CD4-positive, alpha-beta T cell treated with Interleukin-10 for 1 hour (primary cell): ENCODE measurements at regions not wholly inside any gene's neighbourhood (a gene's known extent, or its start where the extent isn't known, plus 50 kb on each side); places are given as distances from the start of the nearest gene placed in this dataset.
"Not testable (repeated sequence)": the region's sequence is repeated elsewhere in the genome, so short reads cannot be mapped to it uniquely, and the experiment has no call there.

Experiments used
- DNase-seq: peaks from one replicate; pipeline ENCODE4 v3.0.0-alpha.2; 2020

DNA sequence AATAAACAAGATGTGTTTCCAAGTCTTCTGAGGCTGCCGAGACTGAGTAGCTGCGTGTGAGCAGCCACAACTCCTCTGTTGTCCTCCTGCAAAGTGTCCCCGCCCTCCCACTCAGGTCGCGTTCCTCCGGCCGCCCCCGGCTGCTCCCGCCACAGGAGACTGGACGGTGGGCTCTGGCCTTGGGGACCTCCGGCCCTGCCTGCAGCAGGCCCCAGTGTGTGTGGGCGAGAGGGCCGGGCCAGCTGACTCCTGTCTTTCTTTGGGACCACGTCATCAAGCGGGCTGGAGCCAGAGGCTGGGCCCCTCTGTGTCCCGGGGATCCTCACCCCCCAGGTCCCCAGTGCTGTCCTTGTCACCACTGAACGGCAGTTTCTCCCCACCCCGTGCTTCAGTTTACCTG is 175.3 kb downstream of the NPIPB11 start:
- DNase-seq, result no peak

DNA sequence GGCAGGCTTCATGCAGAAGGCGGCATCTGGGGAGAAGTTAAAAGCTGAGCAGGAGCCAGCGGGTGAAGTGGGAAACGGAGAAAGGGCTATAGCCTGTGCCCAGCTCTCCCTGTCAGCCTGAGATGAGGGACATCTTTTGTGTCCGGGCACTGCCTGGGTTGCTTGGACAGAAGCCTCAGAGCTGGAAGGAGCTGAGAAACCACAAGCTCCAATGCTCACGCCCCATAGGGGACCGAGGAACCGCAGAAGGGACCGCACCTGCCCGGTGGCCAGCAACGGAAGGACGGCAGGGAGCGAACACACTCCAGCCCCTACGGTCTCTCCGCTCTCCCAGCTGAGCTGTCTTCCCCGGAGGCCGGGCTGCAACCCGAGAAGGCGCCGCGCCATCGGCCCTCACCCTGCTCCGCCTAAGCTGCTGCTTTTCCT is 175.8 kb downstream of the NPIPB11 start:
- DNase-seq, result no peak

DNA sequence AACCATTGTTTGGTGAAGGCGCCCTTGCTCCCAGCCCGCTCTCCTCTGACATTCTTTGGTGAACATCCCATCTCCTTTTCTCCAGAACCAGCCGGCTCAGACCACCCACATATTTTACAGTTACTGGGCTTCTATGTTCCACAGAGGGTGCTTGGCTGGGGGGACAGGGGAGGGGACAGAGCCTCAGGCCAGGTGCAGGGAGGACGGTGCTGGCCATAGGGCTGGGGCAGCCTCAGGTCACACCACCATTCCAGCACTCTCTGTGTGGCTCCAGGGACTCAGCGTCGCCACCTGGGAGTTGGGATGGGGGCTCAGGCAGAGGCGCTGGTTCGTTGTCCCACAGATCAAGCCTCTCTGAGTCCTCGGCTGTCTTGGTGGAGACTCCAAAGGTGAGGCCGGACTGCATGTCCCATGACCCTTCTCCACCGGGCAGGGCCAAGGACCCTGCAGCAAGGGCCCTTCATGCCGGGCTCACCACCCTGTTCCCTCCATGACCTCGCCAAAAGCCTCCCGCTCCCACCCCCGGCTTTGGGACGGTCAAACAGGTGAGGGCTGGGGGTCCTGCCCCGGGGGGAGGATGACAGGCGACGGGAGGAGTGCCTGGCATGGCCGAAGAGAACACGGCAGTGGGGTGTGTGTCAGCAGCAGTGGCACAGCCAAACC is 176.4 kb downstream of the NPIPB11 start:
- DNase-seq, result not testable (repeated sequence)

DNA sequence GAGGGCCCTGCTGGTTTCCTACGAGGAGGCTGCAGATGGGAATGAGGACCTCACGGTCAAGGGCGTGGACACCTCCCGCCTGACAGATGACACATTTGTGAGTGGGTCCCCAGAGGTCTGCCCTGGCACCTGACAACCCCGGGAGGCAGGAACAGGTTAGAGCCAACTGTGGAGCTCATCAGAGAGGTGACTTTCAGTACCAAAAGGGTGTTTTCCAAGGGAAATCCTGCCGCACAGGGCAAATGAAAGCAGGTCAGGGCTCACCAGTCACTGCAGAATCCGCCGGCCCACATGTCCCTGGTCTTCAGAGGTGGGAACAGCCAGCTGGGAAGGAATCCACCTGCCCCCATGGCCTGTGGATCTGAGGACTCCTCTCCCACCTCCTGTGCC is 176.9 kb downstream of the NPIPB11 start:
- DNase-seq, result not testable (repeated sequence)

DNA sequence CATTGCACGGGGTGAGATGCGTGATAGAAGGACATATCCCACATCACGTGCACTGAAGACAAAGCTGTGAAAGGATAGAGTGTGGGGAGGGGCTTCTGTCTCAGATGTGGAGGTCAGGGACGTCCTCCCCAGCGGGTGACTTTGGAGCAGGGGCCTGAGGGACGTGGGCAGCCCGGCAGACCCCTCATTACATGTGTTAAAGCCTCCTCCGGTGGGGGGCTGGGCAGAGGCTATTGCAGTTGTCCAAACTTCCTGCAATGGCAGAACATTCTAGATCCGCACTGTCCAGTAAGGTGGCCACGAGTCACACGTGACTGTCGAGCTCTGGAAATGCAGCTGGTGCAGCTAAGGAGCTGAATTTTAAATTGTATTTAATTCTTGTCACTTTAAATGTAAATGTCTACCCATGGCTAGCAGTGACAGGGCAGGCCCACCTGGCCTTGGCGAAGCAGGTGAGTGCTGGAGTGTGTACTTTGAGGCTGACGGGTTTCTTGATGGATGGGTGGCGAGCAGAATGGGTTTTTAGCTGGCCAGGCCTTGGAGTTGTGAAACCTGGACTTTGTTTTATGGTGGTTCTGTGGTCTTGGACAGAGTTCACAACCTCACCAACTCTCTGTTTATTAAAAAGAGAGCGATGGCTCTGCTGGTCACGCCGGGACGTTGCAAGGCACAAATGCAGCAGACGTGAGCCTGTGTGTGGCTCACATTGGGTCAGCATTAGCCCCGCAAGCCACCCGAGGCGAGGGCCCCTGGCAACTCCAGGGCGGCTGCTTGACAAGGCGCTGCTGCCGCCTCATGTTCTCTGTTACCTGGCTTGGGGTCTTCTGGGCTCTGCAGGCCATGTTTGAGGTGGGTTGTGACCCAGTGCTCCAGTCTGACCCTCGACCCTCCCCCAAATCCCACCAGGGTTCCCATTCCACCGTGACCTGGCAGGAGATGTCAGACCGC is 177.6 kb downstream of the NPIPB11 start:
- DNase-seq, result not testable (repeated sequence)

DNA sequence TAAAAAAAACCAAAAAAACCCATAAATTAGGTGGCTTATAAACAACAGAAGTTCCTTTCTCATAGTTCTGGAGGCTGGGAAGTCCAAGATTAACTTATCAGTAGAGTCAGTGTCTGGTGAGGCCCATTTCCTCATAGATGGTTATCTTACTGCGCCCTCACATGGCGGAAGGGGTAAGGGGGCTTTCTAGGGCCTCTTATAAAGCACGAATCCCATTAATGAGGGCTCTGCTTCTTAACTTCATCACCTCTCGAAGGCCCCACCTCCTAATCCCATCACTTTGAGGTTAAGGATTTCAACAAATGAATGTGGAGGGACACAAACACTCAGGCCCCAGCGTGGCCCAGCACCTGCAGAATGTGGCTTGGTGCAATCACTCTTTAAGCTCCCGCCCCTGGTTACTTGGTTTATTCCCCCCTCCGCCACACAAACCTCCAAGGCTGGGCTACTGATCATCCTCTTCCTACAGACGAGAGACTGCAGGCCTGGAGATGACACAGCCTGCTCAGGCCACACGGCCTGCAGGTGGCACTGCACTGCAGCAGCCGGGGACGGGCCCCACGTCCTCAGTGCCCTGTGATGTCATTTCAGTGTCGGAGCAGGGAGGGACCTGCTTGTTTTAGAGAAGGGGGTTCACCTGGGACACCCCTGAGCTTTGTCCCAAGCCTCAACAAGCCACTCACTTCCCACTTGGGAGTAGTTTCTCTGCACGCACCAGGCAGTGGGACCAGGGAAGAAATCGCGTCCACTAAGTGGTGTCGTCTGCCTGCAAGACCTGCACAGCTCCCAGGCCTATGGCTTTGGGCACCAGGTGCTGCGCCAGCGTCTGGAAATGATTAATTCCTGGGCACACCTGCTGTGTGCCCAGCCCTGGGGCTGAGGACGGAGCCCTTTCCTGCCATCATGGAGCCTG is 178.5 kb downstream of the NPIPB11 start:
- DNase-seq, result peak; percentile 62

DNA sequence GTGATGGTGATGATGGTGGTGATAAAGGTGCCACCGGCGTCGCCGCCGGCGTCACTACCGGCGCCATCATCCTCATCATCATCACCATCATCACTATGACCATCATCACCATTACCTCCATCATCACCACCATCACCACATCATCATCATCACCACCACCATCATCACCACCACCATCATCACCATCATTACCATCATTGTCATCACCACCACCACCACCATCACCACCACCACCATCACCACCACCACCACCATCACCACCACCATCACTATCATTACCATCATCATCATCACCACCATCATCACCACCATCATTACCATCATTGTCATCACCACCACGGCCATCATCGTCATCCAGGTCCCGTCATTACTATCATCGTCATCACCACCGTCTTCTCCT is 179.7 kb downstream of the NPIPB11 start:
- DNase-seq, result no peak

DNA sequence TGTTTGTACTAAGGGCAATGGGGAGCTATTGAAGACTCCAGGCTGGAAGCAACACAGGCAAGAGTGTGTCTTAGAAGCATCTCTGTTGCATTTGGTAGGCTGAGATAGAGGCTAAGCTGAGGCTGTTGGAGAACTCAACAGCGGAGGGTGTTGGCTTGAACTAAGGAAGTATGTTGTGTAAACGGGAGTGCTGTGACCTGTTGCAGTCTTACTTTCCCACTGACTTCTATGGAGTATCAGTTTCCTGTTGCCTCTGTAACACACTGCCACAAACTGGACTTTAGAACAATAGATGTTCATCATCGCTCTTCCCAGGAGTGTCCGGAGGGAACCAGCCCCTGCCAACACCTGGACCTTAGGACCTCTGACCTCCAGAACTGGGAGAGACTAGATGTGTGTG is 181.8 kb downstream of the NPIPB11 start:
- not testable (repeated sequence) for DNase-seq

DNA sequence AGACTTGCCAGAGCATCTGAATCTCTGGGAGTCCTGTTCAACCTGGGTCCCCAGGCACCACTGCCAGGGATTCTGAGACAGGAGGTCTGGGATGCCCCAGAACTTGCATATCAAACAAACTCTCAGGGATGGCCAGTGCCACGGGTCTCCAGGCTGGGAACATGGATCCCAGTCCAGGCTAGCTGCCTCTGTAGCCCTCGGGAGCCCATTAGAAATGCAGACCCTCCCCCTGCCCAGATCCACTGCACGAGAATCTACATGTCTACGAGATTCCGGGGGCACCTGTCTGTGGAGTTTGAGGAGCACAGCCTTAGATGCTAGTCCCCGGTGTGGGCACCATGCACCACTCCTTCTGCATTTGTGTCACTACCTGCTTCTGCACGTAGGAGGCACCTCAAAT is 183.9 kb downstream of the NPIPB11 start:
- DNase-seq, result not testable (repeated sequence)

DNA sequence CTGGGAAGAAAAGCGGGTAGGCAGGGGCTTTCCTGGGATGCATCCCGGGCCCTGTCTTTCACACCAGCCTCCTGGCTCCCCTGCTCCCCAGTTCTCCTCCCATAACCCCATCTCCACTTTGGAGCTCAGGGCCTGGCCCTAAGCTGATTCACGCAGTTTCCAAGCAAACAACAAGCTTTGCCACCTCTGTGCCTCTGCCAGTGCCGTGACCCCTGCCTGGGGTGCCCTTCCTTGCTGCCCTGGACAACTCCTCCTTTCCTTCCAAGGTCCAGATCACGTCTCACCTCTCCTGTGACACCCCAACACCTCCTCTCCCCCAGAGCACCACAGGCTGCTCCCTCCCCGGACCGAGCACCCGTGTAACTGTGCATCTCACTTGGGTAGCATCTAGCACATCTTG is 184.5 kb downstream of the NPIPB11 start:
- DNase-seq, result not testable (repeated sequence)

DNA sequence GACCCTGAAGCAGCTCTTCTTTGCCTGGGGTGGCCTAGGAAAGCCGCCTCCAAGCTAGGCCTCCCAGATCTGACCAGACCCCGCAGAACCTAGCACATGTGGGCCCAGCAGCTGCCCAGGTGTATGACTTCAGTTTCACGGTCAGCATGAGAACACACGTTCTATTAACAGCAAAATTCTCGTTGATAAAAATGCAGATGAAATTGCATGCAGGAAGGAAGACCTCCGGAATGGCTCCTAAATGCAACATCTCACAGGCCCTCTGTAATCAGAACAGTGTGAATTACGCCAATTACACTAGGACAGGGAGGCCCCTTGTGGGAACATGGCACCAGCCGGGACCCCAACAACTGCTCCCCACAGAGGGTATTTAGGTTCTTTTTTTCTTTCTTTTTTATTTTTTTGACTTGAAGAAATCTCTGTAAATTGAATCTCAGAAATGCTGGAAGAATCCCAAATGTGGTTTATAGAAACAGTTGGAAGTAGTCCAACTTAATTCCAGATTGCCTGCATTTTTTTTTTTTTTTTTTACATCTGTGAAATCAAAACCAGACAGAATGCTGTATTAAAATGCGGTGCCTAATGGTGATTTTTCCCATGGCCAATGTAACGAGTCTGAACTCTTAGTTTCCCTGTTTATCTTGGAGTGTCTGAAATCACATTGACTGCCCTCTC is 185.1 kb downstream of the NPIPB11 start:
- DNase-seq, result not testable (repeated sequence)

DNA sequence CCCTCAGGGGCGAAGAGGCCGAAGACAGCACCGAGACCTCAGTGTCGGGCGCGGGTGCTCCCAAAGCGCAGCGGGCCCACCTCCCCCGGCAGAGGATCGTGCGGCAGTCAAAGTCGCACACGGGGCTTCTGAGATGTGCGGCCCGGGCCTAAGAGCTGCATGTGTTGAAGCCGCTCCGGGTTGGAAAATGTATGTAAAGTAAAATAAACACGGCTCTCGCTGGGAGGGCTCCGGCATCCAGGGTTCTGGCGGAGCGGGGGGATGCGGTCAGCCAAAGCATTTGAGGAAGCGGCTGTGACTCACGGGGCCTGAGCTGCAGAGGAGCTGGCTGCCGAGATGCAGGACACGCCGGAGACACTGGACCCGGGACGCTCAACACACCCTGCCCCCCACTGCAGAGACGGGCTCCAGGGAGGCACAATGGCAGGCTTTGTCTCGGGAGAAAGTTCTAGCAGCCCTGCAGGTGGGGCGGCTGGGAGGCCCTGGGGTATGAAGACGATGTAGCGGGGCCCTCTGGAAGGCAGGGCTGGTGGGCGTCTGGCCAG is 185.8 kb downstream of the NPIPB11 start:
- DNase-seq, result not testable (repeated sequence)

DNA sequence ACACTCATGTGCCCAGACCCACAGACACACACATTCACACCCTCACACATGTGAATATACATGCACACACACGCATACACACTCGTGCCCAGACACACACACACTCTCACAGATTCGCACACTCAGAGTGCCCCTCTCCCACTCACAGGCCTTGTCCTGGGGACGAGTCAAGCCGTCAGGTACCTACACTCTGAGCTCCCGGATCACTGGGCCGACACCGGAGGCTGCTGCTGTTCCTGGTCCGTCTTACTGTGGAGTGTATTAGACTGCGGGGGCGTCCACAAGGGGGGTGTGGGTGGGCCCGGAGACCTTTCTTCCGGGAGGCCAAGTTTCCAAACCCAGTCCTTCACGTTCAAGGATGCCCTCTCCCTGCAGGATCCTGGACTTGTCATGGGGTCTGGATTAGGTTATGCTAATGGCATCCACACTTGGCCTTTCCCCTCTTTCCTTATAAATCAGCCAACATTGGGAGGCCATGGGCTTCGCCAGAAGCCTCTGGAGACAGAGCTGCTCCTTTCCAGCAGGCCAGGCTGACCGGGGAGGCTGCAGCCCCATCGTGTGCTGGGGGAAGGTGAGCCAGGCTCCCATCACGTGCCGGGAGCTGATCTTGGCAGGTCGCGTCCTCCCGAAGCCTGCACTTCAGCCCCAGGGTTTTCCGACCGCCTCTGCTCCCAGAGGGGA is 186.4 kb downstream of the NPIPB11 start:
- not testable (repeated sequence) for DNase-seq

DNA sequence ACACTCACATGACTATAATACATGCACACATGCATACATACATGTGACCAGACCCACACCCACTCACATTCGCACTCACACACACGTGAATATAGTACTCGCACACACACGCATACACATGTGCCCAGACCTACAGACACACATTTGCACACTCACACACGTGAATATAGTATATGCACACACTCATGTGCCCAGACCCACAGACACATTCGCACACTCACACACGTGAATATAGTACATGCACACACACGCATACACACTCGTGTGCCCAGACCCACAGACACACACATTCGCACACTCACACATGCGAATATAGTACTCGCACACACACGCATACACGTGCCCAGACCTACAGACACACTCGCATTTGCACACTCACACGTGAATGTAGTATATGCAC is 186.9 kb downstream of the NPIPB11 start:
- not testable (repeated sequence) for DNase-seq

DNA sequence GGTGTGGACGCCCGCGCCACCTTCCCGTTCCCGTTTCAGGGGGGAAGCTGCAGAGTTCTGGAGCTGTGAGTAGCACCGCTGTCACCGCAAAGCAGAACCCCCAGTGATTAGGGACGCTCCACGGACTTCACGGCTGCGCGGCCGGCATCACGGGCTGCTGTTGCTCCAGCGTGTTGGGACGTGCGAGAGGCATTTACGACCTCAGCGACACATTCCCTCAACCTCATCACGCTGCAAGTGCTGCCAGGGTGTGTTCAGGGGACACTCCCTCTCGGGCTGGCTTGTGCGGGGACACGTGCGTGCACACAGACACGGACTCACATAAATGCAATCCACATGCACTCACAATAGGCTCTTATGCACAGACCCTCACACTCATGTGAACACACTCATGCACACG is 187.9 kb downstream of the NPIPB11 start:
- not testable (repeated sequence) for DNase-seq

DNA sequence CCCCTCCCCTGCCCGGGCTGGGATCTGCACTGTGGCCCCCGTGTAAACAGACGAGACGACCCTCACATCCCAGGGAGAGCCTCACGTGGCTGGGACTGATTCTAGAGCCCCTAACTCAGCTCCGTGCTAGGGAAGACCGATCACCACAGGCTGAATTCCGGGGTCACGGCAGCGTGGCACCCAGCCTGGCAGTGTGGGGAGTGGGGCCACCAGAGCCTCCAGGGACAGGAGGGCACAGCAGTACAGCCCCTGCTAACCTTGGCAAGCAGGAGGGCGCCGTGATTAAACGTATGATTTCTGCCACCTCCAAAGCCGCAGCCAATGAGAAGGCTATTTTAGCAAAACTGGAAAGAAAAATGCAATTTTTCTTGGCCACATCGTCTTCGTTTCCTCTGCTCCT is 188.3 kb downstream of the NPIPB11 start:
- DNase-seq, result not testable (repeated sequence)

DNA sequence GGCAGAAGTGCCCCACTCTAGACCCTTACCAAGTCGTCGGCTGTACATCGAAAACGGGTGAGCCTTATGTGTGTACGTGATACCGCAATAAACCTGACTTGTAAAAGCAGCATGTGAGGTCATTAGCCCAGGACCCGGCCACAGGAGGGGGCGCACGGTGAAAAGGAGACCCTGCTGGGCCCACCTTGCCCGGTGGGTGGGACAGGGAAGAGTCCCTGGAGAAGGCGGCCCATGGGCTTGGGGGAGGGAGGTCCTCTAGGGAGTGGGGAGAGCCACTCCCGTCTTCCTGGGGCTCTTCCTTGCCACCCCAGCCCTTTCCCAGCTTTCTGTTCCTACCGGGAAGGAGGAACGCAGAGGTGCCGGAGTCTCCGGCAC is 188.8 kb downstream of the NPIPB11 start:
- not testable (repeated sequence) for DNase-seq

DNA sequence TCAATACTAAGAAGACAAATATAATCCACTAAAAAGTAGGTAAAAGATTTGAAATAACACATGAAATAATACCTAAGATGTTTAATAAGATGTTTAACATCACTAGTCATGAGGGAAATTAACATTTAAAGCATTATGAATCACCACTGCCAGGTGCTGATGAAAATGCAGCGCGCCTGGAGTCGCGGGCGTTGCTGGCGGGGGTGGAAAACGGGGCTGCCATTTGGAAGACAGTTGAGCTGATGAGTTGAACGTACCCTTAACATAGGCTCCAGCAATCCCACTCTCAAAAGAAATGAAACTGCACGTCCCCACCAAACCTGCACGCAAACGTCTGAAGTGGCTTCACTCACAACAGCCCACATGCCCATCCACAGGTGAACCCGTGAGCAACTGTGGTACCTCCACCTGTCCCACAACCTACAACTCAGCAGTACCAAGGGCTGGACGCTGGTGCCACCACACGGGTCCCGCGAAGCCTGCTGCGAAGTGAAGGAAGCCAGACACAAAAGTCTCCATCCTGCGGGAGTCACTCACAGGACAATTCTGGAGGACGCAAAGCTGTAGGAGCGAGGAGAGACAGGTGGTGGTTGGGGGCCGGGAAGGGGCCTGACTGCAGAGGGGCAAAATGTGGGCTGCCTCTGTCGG is 189.3 kb downstream of the NPIPB11 start:
- not testable (repeated sequence) for DNase-seq

DNA sequence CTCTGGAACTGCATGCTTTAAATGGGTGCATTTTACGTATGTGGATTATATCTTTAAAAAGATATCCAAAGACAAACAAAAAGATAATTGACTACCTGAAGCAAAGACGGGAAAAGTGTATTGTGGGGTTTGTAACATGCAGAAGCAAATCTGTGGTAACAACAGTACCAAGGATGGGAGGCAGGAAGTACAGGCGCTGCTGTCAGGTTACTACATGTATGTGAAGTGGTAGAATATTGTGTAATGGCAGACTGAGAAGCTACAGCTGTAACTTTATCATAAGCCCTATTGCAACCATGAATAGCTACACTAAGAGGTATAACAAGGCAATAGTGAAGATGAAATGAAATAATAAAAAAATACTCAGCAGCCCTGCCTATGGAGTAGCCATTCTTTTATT is 192.7 kb downstream of the NPIPB11 start:
- DNase-seq, result not testable (repeated sequence)

DNA sequence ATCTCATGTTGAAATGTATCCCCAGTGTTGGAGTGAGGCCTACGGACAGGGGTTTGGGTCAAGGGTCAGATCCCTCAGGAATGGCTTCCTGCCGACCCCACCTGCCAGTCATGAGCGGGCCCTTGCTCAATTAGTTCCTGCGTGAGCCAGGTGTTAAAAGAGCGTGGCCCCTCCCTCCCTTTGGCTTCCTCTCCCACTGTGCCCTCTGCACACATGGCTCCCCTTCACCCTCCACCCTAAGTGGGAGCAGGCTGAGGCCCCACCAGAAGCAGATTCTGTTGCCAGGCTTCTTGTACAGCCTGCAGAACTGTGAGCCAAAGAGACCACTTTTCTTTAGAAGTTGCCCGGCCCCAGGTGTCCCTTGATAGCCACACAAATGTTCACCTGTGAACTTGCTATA is 193.3 kb downstream of the NPIPB11 start:
- DNase-seq, result not testable (repeated sequence)
